Caco-2 (cell line): ENCODE measurements at regions not wholly inside any gene's neighbourhood (a gene's known extent, or its start where the extent isn't known, plus 50 kb on each side); places are given as distances from the start of the nearest gene placed in this dataset.

Experiments used
- BruUV-seq: library from RNA; stranded (reverse); fragments of 400-500 nt; replicated peaks from 2 replicates; lab custom pipeline; 2021; lab: Mats Ljungman, UMichigan
- CTCF ChIA-PET: fragments of 300-600 bp; sonication (Branson Sonifier 250); formaldehyde crosslinking; loops from one replicate; lab custom pipeline; 2022; ENCODE audit warnings: antibody characterized with exemption; lab: Charles Lee
- POLR2A ChIA-PET: fragments of 300-600 bp; sonication (Branson Sonifier 250); formaldehyde crosslinking; loops from one replicate; lab custom pipeline; 2022; ENCODE audit warnings: antibody characterized with exemption; lab: Charles Lee
- DNase-seq, 2 experiments: peaks; one replicate each; pipeline versions ENCODE4 v3.0.0 to v3.0.0-alpha.2; 2020 to 2022
- H3K27me3 ChIP-seq: replicated peaks from 2 replicates; pipeline ENCODE4 v1.6.0; 2011; ENCODE audit warnings: low read length; ENCODE audit not compliant: control insufficient read depth, insufficient read depth
- H3K36me3 ChIP-seq: 2 replicates; pipeline ENCODE4 v1.5.1; 2011; ENCODE audit warnings: low read length; ENCODE audit not compliant: control insufficient read depth, insufficient read depth
- H3K4me1 ChIP-seq: fragments of 250-450 bp; sonication (Bioruptor Pico); 2 replicates; pipeline ENCODE4 v1.5.1; 2020; ENCODE audit warnings: mild to moderate bottlenecking
- H3K4me3 ChIP-seq: 2 replicates; pipeline ENCODE4 v1.5.1; 2011; ENCODE audit warnings: low read depth, mild to moderate bottlenecking, control low read depth, low read length
- H3K9me3 ChIP-seq: fragments of 250-450 bp; sonication (Bioruptor Pico); 2 replicates; pipeline ENCODE4 v1.5.1; 2020; ENCODE audit warnings: mild to moderate bottlenecking, moderate library complexity
- H3K27ac Mint-ChIP-seq: one replicate; pipeline ENCODE4 v1.8.0; 2022; ENCODE audit warnings: mixed read lengths; ENCODE audit not compliant: unreplicated experiment
- H3K27me3 Mint-ChIP-seq: one replicate; pipeline ENCODE4 v1.8.0; 2022; ENCODE audit warnings: mixed read lengths; ENCODE audit not compliant: insufficient read depth, unreplicated experiment
- H3K36me3 Mint-ChIP-seq: one replicate; pipeline ENCODE4 v1.8.0; 2022; ENCODE audit warnings: mild to moderate bottlenecking, mixed read lengths; ENCODE audit not compliant: insufficient read depth, unreplicated experiment
- H3K4me1 Mint-ChIP-seq: one replicate; pipeline ENCODE4 v1.8.0; 2022; ENCODE audit warnings: low read depth, mixed read lengths; ENCODE audit not compliant: unreplicated experiment
- H3K4me3 Mint-ChIP-seq: one replicate; pipeline ENCODE4 v1.8.0; 2022; ENCODE audit warnings: mild to moderate bottlenecking, moderate library complexity, mixed read lengths; ENCODE audit not compliant: unreplicated experiment
- H3K9me3 Mint-ChIP-seq: one replicate; pipeline ENCODE4 v1.8.0; 2022; ENCODE audit warnings: mixed read lengths; ENCODE audit not compliant: unreplicated experiment
- intact Hi-C: fragments of 100-400 bp; cut with micrococcal nuclease; formaldehyde crosslinking; loops from one replicate; pipeline ENCODE4 v1.10.0; 2022; ENCODE audit not compliant: unreplicated experiment
- TF ChIP-seq, protein P1 (sequence below), 2 experiments: fragments of 200-600 bp in 1 of 2; IDR thresholded peaks; 1 replicate in 1 of 2; 2 replicates in 1 of 2; pipeline versions ENCODE4 v1.5.1 to v1.8.0; 2011 to 2022; ENCODE audit warnings: antibody characterized with exemption in 1 of 2, control low read depth in 1 of 2, inconsistent platforms in 1 of 2, low read depth in 1 of 2, low read length in 1 of 2, mild to moderate bottlenecking in 1 of 2, moderate library complexity in 1 of 2; ENCODE audit not compliant: insufficient read depth in 1 of 2, severe bottlenecking in 1 of 2, unreplicated experiment in 1 of 2

DNA sequence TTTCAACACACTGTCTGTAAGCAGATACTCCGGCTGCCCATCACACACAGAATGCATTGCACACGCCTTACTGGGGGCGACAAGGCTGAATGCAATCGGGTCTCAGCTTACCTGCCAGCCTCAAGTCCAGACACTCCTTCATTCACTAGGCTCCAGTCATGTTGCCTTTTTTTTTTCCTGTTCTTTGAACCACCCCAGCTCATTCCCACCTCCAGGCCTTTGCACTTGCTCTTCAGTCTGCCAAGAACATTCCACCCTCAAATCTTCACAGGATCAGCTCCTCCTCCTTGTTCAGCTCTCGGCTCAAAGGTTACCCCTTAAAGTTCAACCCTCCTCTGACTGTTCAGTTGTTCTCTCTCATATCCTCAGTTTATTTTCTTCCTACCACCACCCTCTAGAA, 181.9 kb upstream of the ESRRG start:
- Mint-ChIP-seq H3K4me1 (peaks cover 32% of the 10 kb centered on the region), H3K27me3 (no peaks in the 10 kb centered on the region), H3K36me3 (no peaks in the 10 kb centered on the region), H3K4me3 (peak overlapping the region; percentile 66), H3K27ac (peak overlapping the region; percentile 62), H3K9me3 (no peaks in the 10 kb centered on the region)
- BruUV-seq = no TSS peak
- ChIA-PET CTCF (no interaction called here), POLR2A (no interaction called here)
- Histone ChIP-seq H3K36me3 (no peaks in the 10 kb centered on the region), H3K27me3 (no peaks in the 10 kb centered on the region), H3K9me3 (no peaks in the 10 kb centered on the region), H3K4me3 (no peak overlapping the region), H3K4me1 (peaks cover 37% of the 10 kb centered on the region)
- TF ChIP-seq, protein P1, sequence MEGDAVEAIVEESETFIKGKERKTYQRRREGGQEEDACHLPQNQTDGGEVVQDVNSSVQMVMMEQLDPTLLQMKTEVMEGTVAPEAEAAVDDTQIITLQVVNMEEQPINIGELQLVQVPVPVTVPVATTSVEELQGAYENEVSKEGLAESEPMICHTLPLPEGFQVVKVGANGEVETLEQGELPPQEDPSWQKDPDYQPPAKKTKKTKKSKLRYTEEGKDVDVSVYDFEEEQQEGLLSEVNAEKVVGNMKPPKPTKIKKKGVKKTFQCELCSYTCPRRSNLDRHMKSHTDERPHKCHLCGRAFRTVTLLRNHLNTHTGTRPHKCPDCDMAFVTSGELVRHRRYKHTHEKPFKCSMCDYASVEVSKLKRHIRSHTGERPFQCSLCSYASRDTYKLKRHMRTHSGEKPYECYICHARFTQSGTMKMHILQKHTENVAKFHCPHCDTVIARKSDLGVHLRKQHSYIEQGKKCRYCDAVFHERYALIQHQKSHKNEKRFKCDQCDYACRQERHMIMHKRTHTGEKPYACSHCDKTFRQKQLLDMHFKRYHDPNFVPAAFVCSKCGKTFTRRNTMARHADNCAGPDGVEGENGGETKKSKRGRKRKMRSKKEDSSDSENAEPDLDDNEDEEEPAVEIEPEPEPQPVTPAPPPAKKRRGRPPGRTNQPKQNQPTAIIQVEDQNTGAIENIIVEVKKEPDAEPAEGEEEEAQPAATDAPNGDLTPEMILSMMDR (IDR thresholded peaks at IDR 0.05; ENCODE audit: insufficient read depth in 1 of 2, low read depth in 1 of 2, low read length in 1 of 2, severe bottlenecking in 1 of 2, unreplicated experiment in 1 of 2) = no peak
- DNase-seq = peak; percentile 39 to 57
- intact Hi-C loops = loop anchor here (2.0 kb wide), 1 partner anchor 154 kb away; no protein-coding TSS in a partner anchor

DNA sequence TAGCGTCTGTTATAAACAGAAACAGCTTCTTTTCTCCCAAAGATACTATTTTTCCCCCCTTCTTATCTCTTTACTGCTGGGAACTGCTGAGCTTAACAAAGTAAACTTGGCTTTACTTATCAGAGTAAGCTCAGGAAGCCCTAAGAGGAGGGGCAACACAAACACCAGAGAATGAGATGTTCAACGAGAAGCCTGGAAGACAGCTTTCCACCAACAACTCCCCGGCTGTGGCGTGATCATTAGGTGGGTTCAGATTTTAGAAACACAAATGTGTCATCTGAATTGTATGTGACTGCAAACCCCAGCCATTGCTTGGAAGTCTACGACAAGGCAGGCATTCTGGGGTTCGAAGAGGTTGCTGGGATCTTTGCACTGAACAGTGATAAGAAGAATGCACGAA, 181.2 kb upstream of the ESRRG start:
- H3K36me3 ChIP-seq = no peaks in the 10 kb centered on the region
- peak overlapping the region; percentile 29 for H3K4me3 ChIP-seq
- H3K27me3 ChIP-seq = no peaks in the 10 kb centered on the region
- peak overlapping the region; percentile 45 for H3K27ac Mint-ChIP-seq
- TF ChIP-seq, protein P1 (IDR thresholded peaks at IDR 0.05; ENCODE audit: insufficient read depth in 1 of 2, low read depth in 1 of 2, low read length in 1 of 2, severe bottlenecking in 1 of 2, unreplicated experiment in 1 of 2) = no peak
- DNase-seq = peak; percentile 28 to 38
- H3K9me3 ChIP-seq = no peaks in the 10 kb centered on the region
- ChIA-PET POLR2A (no interaction called here), CTCF (interaction anchor here (0.7 kb wide), 1 partner anchor 23 kb away, joined by 3 read pairs; no protein-coding TSS in a partner anchor)
- intact Hi-C loops = loop anchor here (1.0 to 2.0 kb wide), 3 partner anchors 55 to 154 kb away; no protein-coding TSS in a partner anchor
- peaks cover 37% of the 10 kb centered on the region for H3K4me1 ChIP-seq
- no peaks in the 10 kb centered on the region for H3K27me3 Mint-ChIP-seq
- H3K4me3 Mint-ChIP-seq = peak overlapping the region; percentile 66
- H3K4me1 Mint-ChIP-seq = peaks cover 32% of the 10 kb centered on the region
- H3K36me3 Mint-ChIP-seq = no peaks in the 10 kb centered on the region
- no peaks in the 10 kb centered on the region for H3K9me3 Mint-ChIP-seq
- BruUV-seq = no TSS peak

- CTCF ChIA-PET = no interaction called here
These were observed 180.1 kb upstream of the ESRRG start for GRCh38 chr1:216903382-216903740.

More at GRCh38 chr1:216903382-216903740, 180.1 kb upstream of the ESRRG start:
- no peak overlapping the region for H3K4me3 ChIP-seq
- Mint-ChIP-seq H3K4me1 (peaks cover 32% of the 10 kb centered on the region), H3K36me3 (no peaks in the 10 kb centered on the region), H3K9me3 (no peaks in the 10 kb centered on the region), H3K27ac (peak overlapping the region; percentile 45), H3K27me3 (no peaks in the 10 kb centered on the region), H3K4me3 (peak overlapping the region; percentile 66)
- H3K27me3 ChIP-seq = no peaks in the 10 kb centered on the region
- peak in 1 of 2 experiments; percentile 21 for DNase-seq
- intact Hi-C loops = no loop called here
- BruUV-seq = no TSS peak
- TF ChIP-seq, protein P1 (IDR thresholded peaks at IDR 0.05; ENCODE audit: insufficient read depth in 1 of 2, low read depth in 1 of 2, low read length in 1 of 2, severe bottlenecking in 1 of 2, unreplicated experiment in 1 of 2) = no peak
- no peaks in the 10 kb centered on the region for H3K9me3 ChIP-seq
- H3K36me3 ChIP-seq = no peaks in the 10 kb centered on the region
- POLR2A ChIA-PET = no interaction called here
- peaks cover 37% of the 10 kb centered on the region for H3K4me1 ChIP-seq
